ENCODE measurements at regions not wholly inside any gene's neighbourhood (a gene's known extent, or its start where the extent isn't known, plus 50 kb on each side); places are given as distances from the start of the nearest gene placed in this dataset.
"Not testable (repeated sequence)": the region's sequence is repeated elsewhere in the genome, so short reads cannot be mapped to it uniquely, and the experiment has no call there.

DNA sequence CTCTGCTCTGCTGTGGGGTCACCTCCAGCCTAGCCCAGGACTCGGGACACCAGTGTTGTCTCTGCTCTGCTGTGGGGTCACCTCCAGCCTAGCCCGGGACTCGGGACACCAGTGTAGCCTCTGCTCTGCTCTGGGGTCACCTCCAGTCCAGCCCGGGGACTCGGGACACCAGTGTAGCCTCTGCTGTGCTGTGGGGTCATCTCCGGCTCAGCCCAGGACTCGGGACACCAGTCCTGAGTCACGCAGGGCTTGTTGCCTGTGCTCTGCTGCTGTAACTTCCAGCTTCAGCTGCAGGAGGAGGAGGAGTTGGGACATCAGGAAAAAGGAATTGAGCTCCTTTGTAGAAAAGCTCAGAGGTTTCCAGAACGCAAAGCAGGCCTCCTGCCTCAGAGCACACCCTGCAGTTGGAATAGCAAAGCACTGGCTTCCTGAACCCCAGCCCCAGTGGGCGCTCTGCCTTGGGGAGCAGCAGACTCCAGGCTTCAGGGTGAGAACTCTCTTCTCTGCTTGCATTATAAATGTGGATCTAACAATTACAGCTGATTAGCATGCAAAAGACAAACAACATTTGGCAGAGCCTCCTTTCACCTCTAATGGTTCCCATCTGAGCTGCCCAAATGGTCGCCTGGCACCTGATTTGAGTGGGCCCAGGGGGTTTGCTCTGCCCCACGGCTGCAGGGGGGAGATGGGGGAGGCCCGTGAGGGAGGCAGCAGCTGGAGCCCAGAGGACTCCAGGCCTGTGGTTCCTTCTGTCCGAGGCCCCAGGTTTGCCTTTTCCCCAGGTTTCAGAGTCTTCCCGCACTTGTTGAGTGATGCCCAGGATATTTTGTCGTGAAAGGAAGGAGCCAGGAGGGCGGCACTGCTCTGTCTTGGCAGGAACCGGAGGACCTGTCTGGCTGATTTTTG lies 323.7 kb downstream of the ADGRD1 start:
- DNase-seq, result not testable (repeated sequence)

DNA sequence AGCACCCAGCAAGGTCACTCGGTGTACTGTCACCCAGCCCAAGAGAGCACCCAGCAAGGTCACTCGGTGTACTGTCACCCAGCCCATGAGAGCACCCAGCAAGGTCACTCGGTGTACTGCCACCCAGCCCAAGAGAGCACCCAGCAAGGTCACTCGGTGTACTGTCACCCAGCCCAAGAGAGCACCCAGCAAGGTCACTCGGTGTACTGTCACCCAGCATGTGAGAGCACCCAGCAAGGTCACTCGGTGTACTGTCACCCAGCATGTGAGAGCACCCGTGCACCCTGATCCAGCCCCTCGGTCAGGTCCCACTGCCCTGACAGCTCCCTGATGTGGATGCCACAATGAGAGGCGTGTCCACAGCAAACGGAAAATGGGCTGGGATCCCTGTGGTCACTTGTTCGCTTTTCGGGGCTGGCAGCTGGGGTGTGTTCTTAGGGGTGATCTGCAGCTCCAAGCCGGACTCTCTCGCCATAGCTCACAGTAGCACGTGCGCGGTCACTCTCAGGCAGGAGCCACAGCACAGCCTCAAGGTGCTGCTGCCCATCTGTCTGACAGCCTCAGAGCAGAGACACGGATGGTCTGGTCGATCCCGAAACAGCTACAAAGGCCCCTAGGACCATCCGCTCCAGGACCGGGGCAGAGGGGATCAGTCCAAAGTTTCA lies 324.9 kb downstream of the ADGRD1 start:
- not testable (repeated sequence) for DNase-seq

DNA sequence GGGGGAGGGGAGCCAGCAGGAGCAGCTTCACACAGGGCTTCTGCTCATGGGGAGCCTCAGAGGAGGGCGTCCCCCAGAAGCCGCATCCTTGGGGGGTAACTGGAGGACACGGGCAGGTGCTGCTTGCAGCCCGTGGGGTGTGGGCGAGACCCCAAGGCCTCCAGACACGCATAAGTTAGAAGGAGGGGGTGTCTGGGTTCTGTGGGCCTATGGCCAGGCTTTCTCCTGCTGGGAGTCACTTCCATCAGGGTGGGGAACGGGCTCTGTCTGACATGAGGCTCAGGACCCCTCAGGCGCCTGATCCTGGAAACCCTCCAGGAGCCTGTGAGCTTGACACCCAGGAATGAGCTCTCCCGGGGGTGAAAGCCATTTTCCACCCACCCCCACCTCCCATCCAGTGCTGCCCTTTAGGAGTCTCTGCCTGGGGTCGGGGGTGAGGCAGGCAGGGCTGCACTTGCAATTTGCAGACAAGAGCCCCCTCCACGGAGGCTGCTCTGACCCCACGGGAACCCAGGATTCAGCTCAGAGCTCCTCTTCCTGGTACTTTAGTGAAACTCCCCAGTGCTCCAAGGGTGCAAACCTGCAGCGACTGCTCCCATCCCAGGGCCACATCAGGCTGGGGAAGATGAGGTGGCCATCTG lies 325.7 kb downstream of the ADGRD1 start:
- no peak for DNase-seq

DNA sequence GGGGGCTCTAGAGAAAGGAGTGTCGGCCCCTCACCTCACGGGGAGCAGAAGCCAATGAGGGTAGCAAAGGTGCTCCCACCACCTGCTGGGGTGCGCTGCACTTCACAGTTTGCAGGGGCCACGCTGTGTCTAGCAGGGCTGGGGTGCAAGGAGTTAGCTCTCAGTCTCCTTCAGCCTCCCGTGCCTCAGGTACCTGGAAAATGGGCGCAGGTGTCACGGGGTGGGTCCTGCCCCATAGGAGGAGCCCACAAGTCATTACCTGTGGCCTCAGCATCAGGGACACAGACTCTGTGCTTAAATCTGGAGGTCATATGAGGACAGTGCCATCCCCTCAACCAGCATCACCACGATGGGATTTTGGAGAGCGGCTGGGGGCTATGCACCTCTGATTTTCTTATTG lies 326.7 kb downstream of the ADGRD1 start:
- DNase-seq, result no peak

DNA sequence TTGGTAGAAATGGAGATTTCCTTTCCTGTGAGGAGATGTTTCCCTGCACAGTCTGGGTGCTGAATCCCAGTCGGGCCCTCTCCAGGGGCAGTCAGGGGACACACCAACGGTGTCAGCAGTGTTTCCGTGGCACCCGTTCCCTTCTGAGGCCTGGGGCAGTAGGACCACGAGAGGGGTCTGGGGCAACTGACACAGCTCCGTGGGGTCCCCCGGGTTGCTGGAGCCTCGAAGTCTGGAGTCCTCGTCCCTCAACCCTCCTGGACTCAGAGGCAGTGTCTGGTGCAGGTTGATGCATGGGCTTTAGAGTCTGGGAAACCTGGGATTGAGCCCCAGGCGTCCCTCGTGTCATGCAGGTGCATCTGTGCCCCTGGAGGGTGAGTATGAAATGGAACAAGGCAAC lies 327.3 kb downstream of the ADGRD1 start:
- DNase-seq, result no peak

DNA sequence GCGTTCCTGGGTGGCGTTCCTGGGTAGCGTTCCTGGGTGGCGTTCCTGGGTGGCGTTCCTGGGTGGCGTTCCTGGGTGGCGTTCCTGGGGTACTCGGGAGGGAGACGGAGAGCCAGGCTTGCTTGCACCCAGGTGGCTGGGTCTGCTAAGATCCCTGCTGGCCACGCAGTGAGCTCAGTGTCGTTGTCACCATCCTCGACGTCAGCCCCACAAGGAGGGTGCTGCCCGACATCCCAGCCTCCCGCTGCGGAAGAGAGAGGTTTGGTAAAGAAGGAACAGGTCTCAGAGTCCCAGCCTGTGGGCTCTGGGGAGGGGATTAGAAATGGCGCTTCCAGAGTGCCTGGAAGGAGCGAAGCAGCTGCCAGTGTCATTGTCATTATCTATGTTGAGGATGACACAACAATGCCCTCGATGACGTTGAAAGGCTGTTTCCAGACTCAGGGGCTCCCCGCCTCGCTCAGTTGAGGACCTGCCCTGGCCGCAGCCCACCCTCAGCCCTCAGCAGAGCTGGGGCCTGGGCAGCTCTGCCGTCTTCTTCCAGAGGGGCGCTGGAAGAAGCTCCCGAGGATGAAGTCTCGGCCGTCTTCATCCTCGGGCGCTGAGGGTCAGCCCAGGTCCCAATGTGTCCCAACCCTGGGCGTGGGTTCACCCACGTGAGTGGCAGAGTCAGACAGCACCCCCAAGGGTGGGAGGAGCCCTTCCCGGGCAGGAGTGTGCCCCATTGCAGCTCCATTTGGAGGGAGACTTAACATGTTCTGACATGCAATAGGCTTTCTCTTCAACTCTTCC lies 328.8 kb downstream of the ADGRD1 start:
- no peak for DNase-seq

DNA sequence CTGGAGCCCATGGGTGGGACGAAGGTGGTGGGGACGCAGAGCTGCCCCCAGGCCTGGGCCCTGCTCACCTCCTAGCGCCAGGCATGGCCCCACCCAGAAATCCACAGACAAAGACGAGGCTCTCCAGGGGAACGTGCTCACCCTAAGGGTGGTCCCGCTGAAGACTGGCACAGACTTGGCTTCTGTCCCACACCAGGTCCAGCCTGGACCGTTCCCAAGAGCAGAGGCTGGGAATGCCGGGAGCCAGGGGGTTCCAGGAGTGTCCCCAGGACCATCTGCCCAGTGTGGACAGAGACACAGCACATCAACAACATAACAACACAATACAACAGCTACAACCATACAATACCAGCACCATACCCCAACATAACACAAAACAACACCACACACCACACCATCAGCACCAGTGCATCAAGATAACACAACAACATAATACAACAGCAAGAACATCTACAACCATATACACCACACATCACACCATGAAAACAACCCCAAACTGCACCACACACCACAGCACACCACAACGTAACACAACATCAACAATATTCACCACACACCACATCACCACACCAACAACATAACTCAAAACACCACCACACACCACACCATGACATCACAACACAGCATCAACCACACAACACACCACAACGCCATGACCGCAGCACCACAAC lies 329.6 kb downstream of the ADGRD1 start:
- no peak for DNase-seq

DNA sequence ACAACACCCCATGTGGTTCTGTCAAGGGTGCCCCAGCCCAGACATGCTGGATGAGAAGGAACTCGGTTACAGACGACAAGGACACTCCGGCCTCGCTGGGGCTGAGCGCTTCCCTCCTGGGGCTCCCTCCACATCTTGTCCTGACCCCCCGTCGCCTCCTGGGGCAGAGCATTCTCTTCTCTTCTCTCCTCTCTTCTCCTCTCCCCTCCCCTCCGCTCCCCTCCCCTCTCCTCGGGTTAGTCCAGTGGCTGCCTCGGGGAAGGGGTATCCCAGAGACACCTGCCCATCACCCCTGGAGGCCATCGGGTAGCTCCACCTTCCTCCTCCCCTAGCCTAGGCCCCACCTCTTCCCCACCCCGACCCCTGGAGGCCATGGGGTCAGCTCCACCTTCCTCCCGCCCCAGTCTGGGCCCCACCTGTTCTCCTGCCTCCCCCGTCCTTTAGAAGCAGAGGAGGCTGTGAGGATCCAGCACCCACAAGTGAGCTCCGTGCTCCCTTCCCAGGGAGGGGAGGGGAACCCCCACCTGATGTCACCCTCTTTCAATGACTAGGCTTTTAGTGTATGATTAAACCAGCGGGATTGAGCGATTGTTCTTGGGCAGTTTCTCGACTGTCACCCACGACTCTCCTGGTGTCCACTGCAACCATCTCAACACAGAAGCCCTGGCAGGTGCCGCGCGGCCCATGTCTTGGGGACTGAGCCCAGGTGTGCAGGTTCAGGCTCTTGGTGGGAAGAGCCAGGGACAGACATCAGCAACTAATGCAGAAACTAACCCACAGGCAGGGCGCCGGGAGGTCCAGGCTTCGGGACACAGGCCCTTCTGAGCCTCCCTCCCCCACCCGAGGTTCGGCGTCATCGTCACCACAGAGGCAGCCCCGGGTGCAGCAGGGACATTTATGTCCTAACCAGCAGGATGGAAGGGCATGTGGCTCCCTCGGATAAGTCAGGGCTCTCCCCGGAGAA lies 330.4 kb downstream of the ADGRD1 start:
- not testable (repeated sequence) for DNase-seq

DNA sequence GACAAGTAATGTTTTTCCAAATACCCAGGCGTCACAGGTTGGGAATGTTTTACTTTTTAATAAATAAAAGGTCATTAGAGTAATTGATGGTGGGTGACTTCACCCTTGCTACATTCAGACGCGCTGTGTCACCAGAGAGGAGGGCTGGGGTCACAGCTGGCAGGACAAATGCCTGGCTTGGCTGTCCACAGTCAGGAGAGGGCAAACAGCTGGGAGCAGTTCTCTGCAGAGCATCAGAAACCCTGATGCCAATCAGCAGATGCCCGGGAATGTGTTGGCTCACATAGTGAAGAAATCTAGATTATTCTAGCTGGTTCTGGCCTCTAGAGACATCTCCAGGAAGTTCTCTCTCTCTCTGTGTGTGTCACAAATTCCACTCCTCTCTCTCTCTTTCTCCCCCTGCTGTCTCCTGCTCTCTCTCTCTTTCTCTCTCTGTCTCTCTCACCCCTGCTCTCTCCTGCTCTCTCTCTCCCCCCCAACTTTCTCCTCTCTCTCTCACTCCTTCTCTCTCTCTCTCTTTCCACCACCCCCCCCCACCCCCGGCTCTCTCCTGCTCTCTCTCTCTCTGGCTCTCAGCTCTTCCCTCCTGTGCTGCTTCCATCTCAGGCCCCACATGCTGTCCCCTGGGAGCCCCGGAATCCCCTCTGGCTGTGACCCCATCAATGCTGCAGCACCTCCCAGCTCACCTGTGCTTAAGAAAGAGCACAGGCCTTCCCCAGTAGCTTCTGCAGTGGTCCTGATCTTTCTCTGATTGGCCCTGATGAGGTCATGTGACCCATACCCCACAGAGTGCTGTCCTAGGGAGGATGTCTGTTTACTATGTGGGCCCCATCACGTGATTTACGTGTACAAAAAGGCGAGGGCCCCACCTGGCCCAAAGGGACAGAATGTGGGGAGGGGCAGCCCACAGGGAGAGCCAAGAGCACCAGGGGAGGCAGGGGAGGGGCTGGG lies 331.5 kb downstream of the ADGRD1 start:
- DNase-seq, result not testable (repeated sequence)

DNA sequence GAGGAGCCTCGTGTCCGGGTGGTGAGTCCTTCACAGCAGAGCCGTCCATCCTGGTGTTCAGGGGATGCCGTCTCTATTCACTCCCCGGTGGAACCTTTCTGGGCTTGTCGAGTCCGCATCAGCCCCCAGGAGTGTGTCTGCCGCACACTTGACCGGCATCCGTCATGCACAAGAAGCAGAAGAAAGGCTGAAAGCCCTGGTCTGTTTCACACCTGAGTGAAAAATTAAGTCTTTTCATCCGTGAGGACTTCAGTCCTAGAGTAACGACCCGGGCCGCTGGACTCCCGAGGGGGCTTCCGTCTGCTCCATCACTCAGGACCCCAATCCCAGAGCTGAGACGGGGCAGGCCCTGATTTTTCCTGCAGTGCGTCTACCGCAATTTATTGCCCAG lies 332.2 kb downstream of the ADGRD1 start:
- not testable (repeated sequence) for DNase-seq

DNA sequence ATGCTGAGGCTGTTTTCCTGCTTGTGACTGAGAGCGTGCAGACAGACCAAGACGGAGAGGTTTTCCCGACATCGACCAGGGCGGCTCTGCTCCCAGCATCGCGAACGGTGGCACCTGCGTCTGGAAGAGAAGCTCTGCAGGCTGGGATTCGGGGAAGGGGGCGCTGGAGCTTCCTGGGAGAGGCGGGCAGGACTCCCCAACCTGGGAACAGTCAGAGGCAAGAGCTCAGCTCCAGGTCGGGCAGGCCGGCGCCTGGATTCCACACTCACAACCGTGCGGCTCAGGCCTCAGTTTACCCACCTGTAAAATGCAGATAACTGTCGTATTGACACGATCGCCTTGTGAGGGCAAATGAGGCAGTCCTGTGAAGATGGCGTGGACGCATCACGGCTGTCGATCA lies 332.6 kb downstream of the ADGRD1 start:
- DNase-seq, result not testable (repeated sequence)

DNA sequence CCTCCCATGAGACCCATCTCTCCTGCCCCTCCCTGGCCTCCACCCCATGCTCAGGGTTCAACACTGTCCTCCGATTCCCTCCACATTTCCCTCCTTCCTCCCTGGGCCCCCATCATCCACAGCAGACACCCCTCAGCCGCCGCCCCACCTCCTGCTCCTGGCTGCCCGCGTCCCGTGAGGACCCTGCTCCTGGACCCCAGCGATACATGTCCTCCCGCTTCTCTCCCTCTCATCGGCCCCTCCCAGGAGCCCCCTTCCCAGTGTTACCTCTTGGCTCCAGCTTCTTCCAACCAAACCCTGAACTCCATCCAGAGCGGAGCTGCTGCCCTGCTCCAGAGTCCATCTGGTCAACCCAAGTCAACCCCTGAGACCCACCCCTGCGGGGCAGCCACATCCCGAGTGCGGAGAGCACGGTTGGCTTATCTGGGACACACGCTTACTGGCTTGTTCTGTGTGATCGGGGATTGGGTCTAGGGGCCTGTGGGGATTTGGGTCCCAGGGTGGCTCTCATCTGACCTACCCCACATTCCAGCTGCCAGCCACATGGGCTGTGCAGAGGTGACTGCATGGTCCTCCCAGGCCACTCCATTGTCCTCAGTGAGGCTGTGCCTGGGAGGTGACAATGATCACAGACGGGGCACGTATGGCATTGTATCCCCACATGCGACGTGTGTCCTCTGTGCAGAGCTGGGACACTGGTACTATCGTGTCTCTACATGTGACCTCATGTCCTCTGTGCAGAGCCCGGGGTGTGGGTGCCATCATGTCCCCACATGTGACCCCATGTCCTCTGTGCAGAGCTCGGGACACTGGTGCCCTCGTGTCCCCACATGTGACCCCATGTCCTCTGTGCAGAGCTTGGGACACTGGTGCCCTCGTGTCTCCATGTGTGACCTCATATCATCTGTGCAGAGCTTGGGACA lies 333.6 kb downstream of the ADGRD1 start:
- DNase-seq, result no peak

DNA sequence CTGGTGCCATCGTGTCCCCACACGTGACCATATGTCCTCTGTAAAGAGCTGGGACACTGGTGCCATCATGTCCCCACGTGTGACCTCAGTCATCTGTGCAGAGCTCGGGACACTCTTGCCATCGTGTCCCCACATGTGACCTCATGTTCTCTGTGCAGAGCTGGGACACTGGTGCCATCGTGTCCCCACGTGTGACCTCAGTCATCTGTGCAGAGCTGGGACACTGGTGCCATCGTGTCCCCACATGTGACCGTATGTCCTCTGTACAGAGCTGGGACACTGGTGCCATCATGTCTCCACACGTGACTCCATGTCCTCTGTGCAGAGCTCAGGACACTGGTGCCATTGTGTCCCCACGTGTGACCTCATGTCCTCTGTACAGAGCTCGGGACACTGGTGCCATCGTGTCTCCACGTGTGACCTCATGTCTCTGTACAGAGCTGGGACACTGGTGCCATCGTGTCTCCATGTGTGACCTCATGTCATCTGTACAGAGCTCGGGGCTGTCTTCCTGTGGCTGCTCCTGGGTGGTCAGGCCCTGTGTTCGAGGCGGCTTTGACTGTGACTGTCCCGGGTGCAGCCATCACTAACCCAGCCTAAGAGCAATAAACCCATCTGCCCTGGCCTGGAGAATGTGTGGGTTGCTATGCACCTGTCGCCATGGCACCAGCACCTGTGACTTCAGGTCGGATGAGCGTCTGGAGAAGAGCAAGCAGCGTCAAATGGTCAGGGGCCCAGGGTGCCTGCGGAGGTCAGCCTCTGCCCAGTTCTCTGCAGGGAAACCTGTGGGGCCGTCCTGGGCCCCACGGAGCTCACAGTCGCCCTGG lies 334.4 kb downstream of the ADGRD1 start:
- DNase-seq, result no peak

DNA sequence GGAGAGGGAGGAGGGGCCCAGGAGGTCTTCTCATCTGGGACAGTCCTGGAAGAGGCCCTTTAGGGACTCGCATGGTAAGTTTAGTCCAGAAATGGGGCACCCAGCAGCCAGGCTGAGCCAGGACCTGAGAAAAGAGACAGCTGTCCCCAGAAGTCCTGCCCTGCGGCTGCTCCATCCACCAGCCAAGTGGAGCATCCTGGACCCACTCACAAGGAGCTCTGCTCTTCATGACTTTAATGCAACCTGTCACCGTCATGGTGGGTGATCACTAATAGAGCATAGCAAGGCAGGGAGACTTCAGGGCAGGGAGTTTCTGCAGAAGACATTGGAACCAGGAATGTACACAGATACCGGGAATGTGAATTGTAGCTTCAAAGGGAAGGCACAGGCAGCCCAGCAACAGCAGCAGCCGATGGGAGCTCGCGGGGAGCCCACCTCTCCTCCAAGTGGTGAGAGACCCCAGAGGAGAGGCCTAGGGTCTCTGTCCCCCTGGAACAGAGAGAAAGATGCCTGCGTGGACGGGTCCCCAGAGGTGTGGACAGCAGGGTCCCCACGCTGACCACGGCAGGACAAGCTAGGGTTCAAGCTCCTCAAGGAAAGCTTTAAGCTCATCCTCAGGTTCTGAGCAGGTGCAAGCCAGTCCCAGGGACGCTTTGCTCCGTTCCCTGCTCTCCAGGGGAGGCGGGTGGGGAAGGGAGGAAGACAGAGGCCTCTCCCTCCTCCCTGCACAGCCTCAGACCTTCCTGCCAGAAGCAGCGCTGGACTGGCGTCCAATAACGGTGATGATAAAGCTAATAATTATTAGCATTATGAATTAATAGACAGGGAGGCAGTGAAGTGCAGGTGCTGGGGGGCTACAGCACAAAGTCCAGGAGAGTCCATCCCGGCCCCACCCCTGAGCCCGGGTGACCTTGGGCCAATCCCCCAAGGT lies 335.3 kb downstream of the ADGRD1 start:
- DNase-seq, result not testable (repeated sequence)

DNA sequence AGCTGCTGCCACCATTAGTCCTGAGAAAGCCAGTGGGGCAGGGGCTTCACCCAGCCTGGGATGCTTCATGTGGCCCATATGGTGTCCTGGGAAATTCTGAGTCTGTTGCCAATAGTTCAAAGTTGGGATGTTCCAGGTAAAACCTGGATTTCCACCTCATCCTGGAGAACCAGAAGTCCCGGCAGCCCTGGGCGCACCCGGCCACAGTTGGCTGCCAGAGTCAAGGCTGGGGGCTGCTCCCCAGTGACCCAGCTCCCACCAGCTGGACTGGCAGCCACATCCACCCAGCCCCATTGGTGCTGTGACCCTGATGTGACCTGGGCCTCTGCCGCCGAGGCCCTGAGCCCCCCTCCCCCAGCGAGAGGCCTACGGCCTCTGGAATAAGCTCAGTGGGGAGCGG lies 336.1 kb downstream of the ADGRD1 start:
- DNase-seq, result not testable (repeated sequence)

DNA sequence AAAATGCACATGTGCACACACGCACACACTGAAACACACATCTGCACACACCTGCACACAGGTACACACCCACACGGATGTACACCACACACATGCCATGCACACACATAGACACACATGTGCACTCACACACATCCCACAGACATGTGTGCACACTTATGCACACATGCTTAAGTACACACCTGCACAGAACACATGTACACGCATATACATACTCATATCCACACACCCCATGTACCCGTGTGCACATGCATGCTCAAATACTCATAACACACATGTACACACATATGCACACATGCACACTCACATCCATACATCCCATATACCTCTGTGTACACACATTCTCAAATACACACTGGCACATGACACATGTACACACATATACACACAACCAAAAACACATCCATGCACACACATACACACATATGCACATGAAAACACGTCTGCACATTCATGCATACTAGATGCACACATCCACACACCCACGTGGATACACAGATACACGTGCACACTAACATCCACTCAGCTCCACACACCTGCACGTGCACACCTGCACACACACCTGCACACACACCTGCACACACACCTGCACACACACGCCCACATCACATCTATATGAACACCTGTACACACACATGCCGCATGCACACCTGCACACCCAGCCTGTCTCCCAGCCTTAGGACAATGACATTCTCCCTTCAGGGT lies 336.7 kb downstream of the ADGRD1 start:
- no peak for DNase-seq

Measured in COR-L47 (cell line).